ENCODE measurements at regions not wholly inside any gene's neighbourhood (a gene's known extent, or its start where the extent isn't known, plus 50 kb on each side); places are given as distances from the start of the nearest gene placed in this dataset.
"Not testable (repeated sequence)": the region's sequence is repeated elsewhere in the genome, so short reads cannot be mapped to it uniquely, and the experiment has no call there.

GRCh38 chr3:159886050-159886449, 102.6 kb upstream of the IL12A start:
- Mint-ChIP-seq H3K9me3 (no peaks in the 10 kb centered on the region), H3K27ac (no peak overlapping the region), H3K27me3 (peaks cover 4% of the 10 kb centered on the region), H3K4me1 (ENCODE audit: low read depth) (no peaks in the 10 kb centered on the region), H3K36me3 (ENCODE audit: low read depth) (no peaks in the 10 kb centered on the region), H3K4me3 (no peak overlapping the region)
- no peak for ATAC-seq
- DNase-seq: no peak
- intact Hi-C loops (cut with micrococcal nuclease): loop anchor here (10.0 kb wide), 2 partner anchors 459 to 599 kb away; no protein-coding TSS in a partner anchor
- POLR2A ChIA-PET: no interaction called here
- CTCF ChIA-PET: interaction anchor here (0.7 to 8.4 kb wide), 14 partner anchors 12 to 620 kb away, joined by 3 to 105 read pairs (median 5); partner anchors contain the start of gene IL12A
- no peak for TF ChIP-seq CTCF (IDR thresholded peaks at IDR 0.05)

DNA sequence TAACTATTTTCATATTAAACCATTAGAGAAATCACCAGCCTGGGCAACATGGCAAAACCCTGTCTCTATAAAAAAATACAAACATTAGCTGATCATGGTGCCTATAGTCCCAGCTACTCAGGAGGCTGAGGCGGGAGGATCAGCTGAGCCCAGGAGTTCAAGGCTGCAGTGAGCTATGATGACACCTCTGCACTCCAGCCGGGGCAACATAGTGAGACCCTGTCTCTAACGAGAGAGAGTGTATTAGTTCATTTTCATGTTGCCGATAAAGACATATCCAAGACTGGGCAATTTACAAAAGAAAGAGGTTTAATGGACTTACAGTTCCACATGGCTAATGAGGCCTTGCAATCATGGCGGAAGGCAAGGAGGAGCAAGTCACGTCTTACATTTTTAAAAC, 102.1 kb upstream of the IL12A start:
- POLR2A ChIA-PET; H3K4me1 Mint-ChIP-seq (ENCODE audit: low read depth); ATAC-seq; H3K4me3 Mint-ChIP-seq; H3K27me3 Mint-ChIP-seq; H3K36me3 Mint-ChIP-seq (ENCODE audit: low read depth); H3K27ac Mint-ChIP-seq; DNase-seq; H3K9me3 Mint-ChIP-seq: not testable (repeated sequence)
- CTCF ChIA-PET: interaction anchor here (0.9 to 8.4 kb wide), 9 partner anchors 12 to 620 kb away, joined by 3 to 105 read pairs (median 6); partner anchors contain the start of gene IL12A
- intact Hi-C loops (cut with micrococcal nuclease): loop anchor here (10.0 kb wide), 2 partner anchors 458 to 598 kb away; no protein-coding TSS in a partner anchor

- Mint-ChIP-seq H3K36me3 (ENCODE audit: low read depth) (no peaks in the 10 kb centered on the region), H3K27ac (no peak overlapping the region), H3K9me3 (no peaks in the 10 kb centered on the region), H3K4me1 (ENCODE audit: low read depth) (no peaks in the 10 kb centered on the region), H3K27me3 (peaks cover 4% of the 10 kb centered on the region), H3K4me3 (no peak overlapping the region)
- POLR2A ChIA-PET: no interaction called here
- no peak for DNase-seq
- no peak for ATAC-seq
- intact Hi-C loops (cut with micrococcal nuclease): loop anchor here (10.0 kb wide), 2 partner anchors 458 to 598 kb away; no protein-coding TSS in a partner anchor
- CTCF ChIA-PET: interaction anchor here (5.8 to 8.4 kb wide), 3 partner anchors 13 to 117 kb away, joined by 30 to 105 read pairs (median 39); partner anchors contain the start of gene IL12A
- TF ChIP-seq CTCF (IDR thresholded peaks at IDR 0.05): no peak
Measured at GRCh38 chr3:159887168-159887567, 101.5 kb upstream of the IL12A start.

- no peak overlapping the region for H3K27ac Mint-ChIP-seq
- DNase-seq (no peak), ATAC-seq (no peak)
- intact Hi-C loops (cut with micrococcal nuclease): loop anchor here (10.0 kb wide), 2 partner anchors 457 to 597 kb away; no protein-coding TSS in a partner anchor
- no peaks in the 10 kb centered on the region for H3K4me1 Mint-ChIP-seq (ENCODE audit: low read depth)
- H3K9me3 Mint-ChIP-seq: no peaks in the 10 kb centered on the region
- H3K27me3 Mint-ChIP-seq: peaks cover 4% of the 10 kb centered on the region
- H3K36me3 Mint-ChIP-seq (ENCODE audit: low read depth): no peaks in the 10 kb centered on the region
- TF ChIP-seq CTCF (IDR thresholded peaks at IDR 0.05): no peak
- ChIA-PET POLR2A (no interaction called here), CTCF (interaction anchor here (1.4 to 8.4 kb wide), 4 partner anchors 10 to 116 kb away, joined by 4 to 105 read pairs (median 34); partner anchors contain the start of gene IL12A)
- H3K4me3 Mint-ChIP-seq: no peak overlapping the region
Measured at GRCh38 chr3:159887911-159888310, 100.7 kb upstream of the IL12A start.

DNA sequence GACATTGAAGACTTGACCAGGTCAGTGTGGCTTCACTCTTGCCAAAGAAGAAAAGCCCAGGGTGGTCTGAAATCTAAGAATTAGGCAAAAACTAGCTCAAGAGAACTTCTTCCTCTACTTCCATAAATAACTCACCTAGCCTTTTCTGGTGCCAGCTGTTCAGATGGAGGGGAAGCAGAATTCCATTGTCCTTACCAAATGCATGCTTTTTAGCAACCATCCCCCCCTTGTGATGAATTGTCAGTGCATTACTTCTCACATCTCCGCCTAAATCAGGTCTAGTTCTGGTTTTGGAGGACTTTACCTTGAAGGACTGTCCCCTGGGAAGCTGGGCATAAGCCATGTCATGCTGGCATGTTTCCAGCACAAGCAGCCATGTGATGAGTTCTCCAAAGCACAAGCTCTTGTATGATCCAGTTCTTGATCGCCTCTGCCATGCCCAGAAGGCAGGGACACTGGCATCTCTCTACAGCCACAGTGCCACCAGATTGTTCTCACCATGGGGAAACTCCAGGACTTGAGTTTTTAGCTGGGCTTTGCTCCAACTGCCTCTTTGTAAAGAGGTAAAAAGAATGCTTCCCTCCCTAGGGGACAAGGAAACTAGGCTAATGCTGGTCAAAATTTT, 96.4 kb upstream of the IL12A start:
- Mint-ChIP-seq H3K9me3 (no peaks in the 10 kb centered on the region), H3K27ac (no peak overlapping the region), H3K4me3 (no peak overlapping the region), H3K36me3 (ENCODE audit: low read depth) (no peaks in the 10 kb centered on the region), H3K27me3 (peaks cover 3% of the 10 kb centered on the region), H3K4me1 (ENCODE audit: low read depth) (no peaks in the 10 kb centered on the region)
- no peak for DNase-seq
- no peak for ATAC-seq
- ChIA-PET POLR2A (no interaction called here), CTCF (interaction anchor here (0.6 to 1.5 kb wide), 4 partner anchors 12 to 114 kb away, joined by 3 to 4 read pairs (median 4); partner anchors contain the start of gene IL12A)
- TF ChIP-seq CTCF (IDR thresholded peaks at IDR 0.05): no peak
- intact Hi-C loops (cut with micrococcal nuclease): no loop called here
